Tibial nerve (tissue), 4 donors: ENCODE measurements at regions not wholly inside any gene's neighbourhood (a gene's known extent, or its start where the extent isn't known, plus 50 kb on each side); places are given as distances from the start of the nearest gene placed in this dataset. TPM values are rescaled to one million over a fixed set of nuclear protein-coding genes. Genes with fewer than 3 reads are reported as not detected.

Source experiments
- DNase-seq, 2 donors: peaks; one replicate each; pipeline ENCODE4 v3.0.0-alpha.2; 2019; ENCODE audit warnings: low spot score in 2 of 2
- H3K27ac ChIP-seq, 4 donors: fragments of 200-600 bp; sonication (generic) in 3 of 4; one replicate each; pipeline ENCODE4 v1.5.1; 2017 to 2019; ENCODE audit warnings: mild to moderate bottlenecking in 1 of 4
- H3K27me3 ChIP-seq, 2 donors: fragments of 200-600 bp; sonication (generic) in 1 of 2; one replicate each; pipeline versions ENCODE4 v1.5.1 to v1.6.0; 2017 to 2019
- H3K36me3 ChIP-seq, 3 donors: fragments of 200-600 bp; sonication (generic); one replicate each; pipeline ENCODE4 v1.5.1; 2018 to 2019
- H3K4me1 ChIP-seq, 4 donors: fragments of 200-600 bp; sonication (generic) in 3 of 4; one replicate each; pipeline ENCODE4 v1.5.1; 2017 to 2019
- H3K4me3 ChIP-seq, 4 donors: fragments of 200-600 bp; sonication (generic) in 3 of 4; one replicate each; pipeline ENCODE4 v1.5.1; 2017 to 2019; ENCODE audit warnings: mild to moderate bottlenecking in 1 of 4, moderate library complexity in 1 of 4
- H3K9me3 ChIP-seq, 4 donors: fragments of 200-600 bp; sonication (generic) in 3 of 4; one replicate each; pipeline ENCODE4 v1.5.1; 2017 to 2019
- CTCF ChIP-seq, 5 experiments: fragments of 200-600 bp in 3 of 5; fragments of 450-650 bp in 2 of 5; sonication (generic) in 3 of 5; IDR thresholded peaks; one replicate each; pipeline ENCODE4 v1.5.1; 2016 to 2019; ENCODE audit warnings: antibody characterized with exemption in 5 of 5, mild to moderate bottlenecking in 3 of 5, moderate library complexity in 2 of 5
- EP300 ChIP-seq, 2 donors: sonication (generic); formaldehyde crosslinking; IDR thresholded peaks; one replicate each; pipeline ENCODE4 v1.6.1; 2017; ENCODE audit warnings: antibody characterized with exemption in 2 of 2, mild to moderate bottlenecking in 1 of 2
- POLR2A ChIP-seq, 2 donors: fragments of 450-650 bp; IDR thresholded peaks; one replicate each; pipeline ENCODE4 v1.6.1; 2017; ENCODE audit warnings: antibody characterized with exemption in 2 of 2, mild to moderate bottlenecking in 2 of 2, moderate library complexity in 2 of 2
- WGBS, 2 donors: methylation state at CpG; one replicate each; pipeline ENCODE4 v1.1.5; 2018; 5-methylcytosine and 5-hydroxymethylcytosine counted together
- small RNA-seq: library from RNA; depleted of rRNA; stranded (forward); fragments of <200 nt; gene quantifications from one replicate; pipeline ENCODE3, GENCODE V24; 2016

- WGBS, 2 donors: 60 to 65% methylated on average over 3 of the region's 3 CpGs
- no peaks in the 10 kb centered on the region for H3K9me3 ChIP-seq
- TF ChIP-seq CTCF (IDR thresholded peaks at IDR 0.05) (no peak), EP300 (IDR thresholded peaks at IDR 0.05) (no peak), POLR2A (IDR thresholded peaks at IDR 0.05) (no peak)
Measured at GRCh38 chr4:127578491-127578890, 54.3 kb upstream of the INTU start.

GRCh38 chr4:127578967-127579366 lies 53.8 kb upstream of the INTU start:
- Histone ChIP-seq H3K4me3 (no peak overlapping the region), H3K27me3 (no peaks in the 10 kb centered on the region), H3K36me3 (no peaks in the 10 kb centered on the region), H3K27ac (no peak overlapping the region), H3K9me3 (no peaks in the 10 kb centered on the region), H3K4me1 (no peaks in the 10 kb centered on the region)
- 92 to 93% methylated on average over 7 of the region's 7 CpGs for WGBS, 2 donors
- no peak for DNase-seq
- TF ChIP-seq EP300 (IDR thresholded peaks at IDR 0.05): no peak

More at GRCh38 chr4:127578491-127578890, 54.3 kb upstream of the INTU start:
- no peak overlapping the region for H3K27ac ChIP-seq
- H3K27me3 ChIP-seq: no peaks in the 10 kb centered on the region
- no peaks in the 10 kb centered on the region for H3K36me3 ChIP-seq
- H3K4me3 ChIP-seq: no peak overlapping the region
- no peak for DNase-seq
- H3K4me1 ChIP-seq: no peaks in the 10 kb centered on the region

GRCh38 chr4:127579821-127580220 lies 52.9 kb upstream of the INTU start:
- no peak for DNase-seq
- no peaks in the 10 kb centered on the region for H3K36me3 ChIP-seq
- H3K27ac ChIP-seq: no peak overlapping the region
- WGBS, 2 donors: 94 to 95% methylated on average over 11 to 12 of the region's 12 CpGs
- H3K4me1 ChIP-seq: no peaks in the 10 kb centered on the region
- no peak overlapping the region for H3K4me3 ChIP-seq
- no peaks in the 10 kb centered on the region for H3K27me3 ChIP-seq
- no peak for TF ChIP-seq EP300 (IDR thresholded peaks at IDR 0.05)
- TF ChIP-seq POLR2A (IDR thresholded peaks at IDR 0.05): no peak
- no peak for TF ChIP-seq CTCF (IDR thresholded peaks at IDR 0.05)
- H3K9me3 ChIP-seq: no peaks in the 10 kb centered on the region

DNA sequence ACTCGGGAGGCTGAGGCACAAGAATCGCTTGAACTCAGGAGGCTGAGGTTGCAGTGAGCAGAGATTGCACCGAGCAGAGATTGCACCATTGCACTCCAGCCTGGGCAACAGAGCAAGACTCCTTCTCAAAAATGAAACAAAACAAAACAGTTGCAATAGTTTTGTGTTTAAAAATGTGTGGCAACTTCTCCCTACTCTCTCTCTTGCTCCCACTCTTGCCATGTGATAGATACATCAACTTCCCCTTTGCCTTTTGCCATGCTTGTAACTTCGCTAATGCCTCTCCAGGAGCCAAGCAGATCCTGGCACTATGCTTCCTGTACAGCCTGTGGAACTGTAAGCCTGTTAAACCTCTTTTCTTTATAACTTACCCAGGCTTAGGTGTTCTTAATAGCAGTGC lies 52.5 kb upstream of the INTU start:
- DNase-seq: no peak
- no peaks in the 10 kb centered on the region for H3K4me1 ChIP-seq
- no peak overlapping the region for H3K4me3 ChIP-seq
- TF ChIP-seq CTCF (IDR thresholded peaks at IDR 0.05) (no peak), EP300 (IDR thresholded peaks at IDR 0.05) (no peak), POLR2A (IDR thresholded peaks at IDR 0.05) (no peak)
- H3K27ac ChIP-seq: no peak overlapping the region
- 91 to 97% methylated on average over 4 of the region's 4 CpGs for WGBS, 2 donors
- H3K36me3 ChIP-seq: no peaks in the 10 kb centered on the region
- H3K9me3 ChIP-seq: no peaks in the 10 kb centered on the region
- no peaks in the 10 kb centered on the region for H3K27me3 ChIP-seq

DNA sequence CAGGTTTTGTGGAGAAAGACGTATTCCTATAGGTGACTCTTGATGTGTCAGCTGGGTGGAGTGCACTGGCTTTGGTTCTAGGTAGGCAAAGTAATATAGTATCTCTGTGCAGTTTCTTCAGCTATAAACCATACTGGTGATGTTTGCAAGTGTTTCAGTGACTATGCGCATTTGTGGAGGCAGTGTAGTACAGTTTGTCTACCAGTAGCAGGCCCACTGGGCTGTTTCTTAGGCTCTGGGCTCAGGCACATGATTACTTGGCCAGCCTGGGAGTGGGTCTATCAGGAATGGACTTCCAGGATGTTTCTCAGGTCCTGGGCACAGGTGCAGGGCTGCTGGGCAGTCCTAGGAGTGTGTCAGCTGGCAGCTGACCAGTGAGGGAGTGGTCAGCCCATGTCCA lies 51.9 kb upstream of the INTU start:
- 90 to 96% methylated on average over 2 of the region's 2 CpGs for WGBS, 2 donors
- H3K27me3 ChIP-seq: no peaks in the 10 kb centered on the region
- TF ChIP-seq POLR2A (IDR thresholded peaks at IDR 0.05) (no peak), EP300 (IDR thresholded peaks at IDR 0.05) (no peak), CTCF (IDR thresholded peaks at IDR 0.05) (no peak)

More for the DNA sequence above, 51.9 kb upstream of the INTU start:
- no peak for DNase-seq
- Histone ChIP-seq H3K4me1 (no peaks in the 10 kb centered on the region), H3K4me3 (no peak overlapping the region), H3K27ac (no peak overlapping the region), H3K36me3 (no peaks in the 10 kb centered on the region), H3K9me3 (no peaks in the 10 kb centered on the region)

Small RNAs in the stretch of these regions (small RNA-seq; reads per million reads assigned to genes)
- gene RF00019: not detected
